ENCODE measurements at regions not wholly inside any gene's neighbourhood (a gene's known extent, or its start where the extent isn't known, plus 50 kb on each side); places are given as distances from the start of the nearest gene placed in this dataset.

- no peaks in the 10 kb centered on the region for H3K27me3 Mint-ChIP-seq (ENCODE audit: low read depth)
- ChIA-PET CTCF (no interaction called here), POLR2A (no interaction called here)
- peaks cover 36% of the 10 kb centered on the region for H3K9me3 Mint-ChIP-seq
- DNase-seq (ENCODE audit: low spot score) (no peak), ATAC-seq (no peak)
- TF ChIP-seq CREM (CRISPR knock-in tag; IDR thresholded peaks at IDR 0.05) = no peak
- TF ChIP-seq, protein P1, sequence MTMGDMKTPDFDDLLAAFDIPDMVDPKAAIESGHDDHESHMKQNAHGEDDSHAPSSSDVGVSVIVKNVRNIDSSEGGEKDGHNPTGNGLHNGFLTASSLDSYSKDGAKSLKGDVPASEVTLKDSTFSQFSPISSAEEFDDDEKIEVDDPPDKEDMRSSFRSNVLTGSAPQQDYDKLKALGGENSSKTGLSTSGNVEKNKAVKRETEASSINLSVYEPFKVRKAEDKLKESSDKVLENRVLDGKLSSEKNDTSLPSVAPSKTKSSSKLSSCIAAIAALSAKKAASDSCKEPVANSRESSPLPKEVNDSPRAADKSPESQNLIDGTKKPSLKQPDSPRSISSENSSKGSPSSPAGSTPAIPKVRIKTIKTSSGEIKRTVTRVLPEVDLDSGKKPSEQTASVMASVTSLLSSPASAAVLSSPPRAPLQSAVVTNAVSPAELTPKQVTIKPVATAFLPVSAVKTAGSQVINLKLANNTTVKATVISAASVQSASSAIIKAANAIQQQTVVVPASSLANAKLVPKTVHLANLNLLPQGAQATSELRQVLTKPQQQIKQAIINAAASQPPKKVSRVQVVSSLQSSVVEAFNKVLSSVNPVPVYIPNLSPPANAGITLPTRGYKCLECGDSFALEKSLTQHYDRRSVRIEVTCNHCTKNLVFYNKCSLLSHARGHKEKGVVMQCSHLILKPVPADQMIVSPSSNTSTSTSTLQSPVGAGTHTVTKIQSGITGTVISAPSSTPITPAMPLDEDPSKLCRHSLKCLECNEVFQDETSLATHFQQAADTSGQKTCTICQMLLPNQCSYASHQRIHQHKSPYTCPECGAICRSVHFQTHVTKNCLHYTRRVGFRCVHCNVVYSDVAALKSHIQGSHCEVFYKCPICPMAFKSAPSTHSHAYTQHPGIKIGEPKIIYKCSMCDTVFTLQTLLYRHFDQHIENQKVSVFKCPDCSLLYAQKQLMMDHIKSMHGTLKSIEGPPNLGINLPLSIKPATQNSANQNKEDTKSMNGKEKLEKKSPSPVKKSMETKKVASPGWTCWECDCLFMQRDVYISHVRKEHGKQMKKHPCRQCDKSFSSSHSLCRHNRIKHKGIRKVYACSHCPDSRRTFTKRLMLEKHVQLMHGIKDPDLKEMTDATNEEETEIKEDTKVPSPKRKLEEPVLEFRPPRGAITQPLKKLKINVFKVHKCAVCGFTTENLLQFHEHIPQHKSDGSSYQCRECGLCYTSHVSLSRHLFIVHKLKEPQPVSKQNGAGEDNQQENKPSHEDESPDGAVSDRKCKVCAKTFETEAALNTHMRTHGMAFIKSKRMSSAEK (CRISPR knock-in tag; IDR thresholded peaks at IDR 0.05; ENCODE audit: borderline replicate concordance) = no peak
- TF ChIP-seq, protein P2, sequence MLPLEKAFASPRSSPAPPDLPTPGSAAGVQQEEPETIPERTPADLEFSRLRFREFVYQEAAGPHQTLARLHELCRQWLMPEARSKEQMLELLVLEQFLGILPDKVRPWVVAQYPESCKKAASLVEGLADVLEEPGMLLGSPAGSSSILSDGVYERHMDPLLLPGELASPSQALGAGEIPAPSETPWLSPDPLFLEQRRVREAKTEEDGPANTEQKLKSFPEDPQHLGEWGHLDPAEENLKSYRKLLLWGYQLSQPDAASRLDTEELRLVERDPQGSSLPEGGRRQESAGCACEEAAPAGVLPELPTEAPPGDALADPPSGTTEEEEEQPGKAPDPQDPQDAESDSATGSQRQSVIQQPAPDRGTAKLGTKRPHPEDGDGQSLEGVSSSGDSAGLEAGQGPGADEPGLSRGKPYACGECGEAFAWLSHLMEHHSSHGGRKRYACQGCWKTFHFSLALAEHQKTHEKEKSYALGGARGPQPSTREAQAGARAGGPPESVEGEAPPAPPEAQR (CRISPR knock-in tag; IDR thresholded peaks at IDR 0.05) = no peak
- TF ChIP-seq ZNF671 (CRISPR knock-in tag; IDR thresholded peaks at IDR 0.05) = no peak
- no peak for TF ChIP-seq RELA (CRISPR knock-in tag; IDR thresholded peaks at IDR 0.05; ENCODE audit: borderline replicate concordance)
- TF ChIP-seq, protein P3, sequence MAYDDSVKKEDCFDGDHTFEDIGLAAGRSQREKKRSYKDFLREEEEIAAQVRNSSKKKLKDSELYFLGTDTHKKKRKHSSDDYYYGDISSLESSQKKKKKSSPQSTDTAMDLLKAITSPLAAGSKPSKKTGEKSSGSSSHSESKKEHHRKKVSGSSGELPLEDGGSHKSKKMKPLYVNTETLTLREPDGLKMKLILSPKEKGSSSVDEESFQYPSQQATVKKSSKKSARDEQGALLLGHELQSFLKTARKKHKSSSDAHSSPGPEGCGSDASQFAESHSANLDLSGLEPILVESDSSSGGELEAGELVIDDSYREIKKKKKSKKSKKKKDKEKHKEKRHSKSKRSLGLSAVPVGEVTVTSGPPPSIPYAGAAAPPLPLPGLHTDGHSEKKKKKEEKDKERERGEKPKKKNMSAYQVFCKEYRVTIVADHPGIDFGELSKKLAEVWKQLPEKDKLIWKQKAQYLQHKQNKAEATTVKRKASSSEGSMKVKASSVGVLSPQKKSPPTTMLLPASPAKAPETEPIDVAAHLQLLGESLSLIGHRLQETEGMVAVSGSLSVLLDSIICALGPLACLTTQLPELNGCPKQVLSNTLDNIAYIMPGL (CRISPR knock-in tag; IDR thresholded peaks at IDR 0.05) = no peak
- TF ChIP-seq, protein P4, sequence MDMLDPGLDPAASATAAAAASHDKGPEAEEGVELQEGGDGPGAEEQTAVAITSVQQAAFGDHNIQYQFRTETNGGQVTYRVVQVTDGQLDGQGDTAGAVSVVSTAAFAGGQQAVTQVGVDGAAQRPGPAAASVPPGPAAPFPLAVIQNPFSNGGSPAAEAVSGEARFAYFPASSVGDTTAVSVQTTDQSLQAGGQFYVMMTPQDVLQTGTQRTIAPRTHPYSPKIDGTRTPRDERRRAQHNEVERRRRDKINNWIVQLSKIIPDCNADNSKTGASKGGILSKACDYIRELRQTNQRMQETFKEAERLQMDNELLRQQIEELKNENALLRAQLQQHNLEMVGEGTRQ (CRISPR knock-in tag; IDR thresholded peaks at IDR 0.05) = no peak
- no peaks in the 10 kb centered on the region for H3K4me1 Mint-ChIP-seq
- H3K27ac Mint-ChIP-seq = no peak overlapping the region
- H3K36me3 Mint-ChIP-seq = peaks cover 24% of the 10 kb centered on the region
- H3K4me3 Mint-ChIP-seq = no peak overlapping the region
These were observed 979.7 kb downstream of the RAPGEF2 start for GRCh38 chr4:160082432-160083207.

DNA sequence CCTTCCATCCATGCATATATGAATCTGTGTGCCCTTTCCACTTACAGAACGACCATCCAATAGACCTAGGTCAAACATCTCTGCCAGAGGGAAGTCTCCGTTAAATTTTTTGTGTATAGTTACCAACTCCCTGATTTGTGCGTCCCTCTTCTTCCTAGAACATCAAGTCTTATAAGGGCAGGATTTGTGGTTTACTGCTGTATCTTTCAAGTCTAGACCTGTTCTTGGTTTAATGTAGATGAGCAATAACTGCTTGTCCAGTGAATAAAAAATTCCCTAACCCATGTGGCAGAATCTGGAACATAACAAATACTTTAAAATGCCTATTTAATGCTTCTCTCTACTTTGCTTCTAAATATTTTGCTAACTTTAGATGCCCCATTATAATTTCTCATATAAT lies 988.8 kb downstream of the RAPGEF2 start:
- Mint-ChIP-seq H3K36me3 (peaks cover 14% of the 10 kb centered on the region), H3K4me3 (no peak overlapping the region), H3K9me3 (peaks cover 32% of the 10 kb centered on the region), H3K27ac (no peak overlapping the region), H3K4me1 (no peaks in the 10 kb centered on the region), H3K27me3 (ENCODE audit: low read depth) (no peaks in the 10 kb centered on the region)
- POLR2A ChIA-PET = no interaction called here
- DNase-seq (ENCODE audit: low spot score) (no peak), ATAC-seq (no peak)
- TF ChIP-seq ATF2 (CRISPR knock-in tag; IDR thresholded peaks at IDR 0.05; ENCODE audit: borderline replicate concordance, low read depth) (no peak), ZNF232 (CRISPR knock-in tag; IDR thresholded peaks at IDR 0.05) (no peak), FOXP1 (CRISPR knock-in tag; IDR thresholded peaks at IDR 0.05; ENCODE audit: borderline replicate concordance) (no peak), ZBTB21 (CRISPR knock-in tag; IDR thresholded peaks at IDR 0.05; ENCODE audit: borderline replicate concordance) (no peak), KAT7 (CRISPR knock-in tag; IDR thresholded peaks at IDR 0.05; ENCODE audit: borderline replicate concordance) (no peak), JAZF1 (CRISPR knock-in tag; IDR thresholded peaks at IDR 0.05) (no peak), GABPB1 (CRISPR knock-in tag; IDR thresholded peaks at IDR 0.05) (no peak), NR3C1 (CRISPR knock-in tag; conservative IDR thresholded peaks at IDR 0.05; ENCODE audit: low read depth) (no peak), NFATC4 (CRISPR knock-in tag; IDR thresholded peaks at IDR 0.05) (no peak), CTCF (IDR thresholded peaks at IDR 0.05) (no peak), SOX15 (CRISPR knock-in tag; IDR thresholded peaks at IDR 0.05) (no peak), SMAD3 (CRISPR knock-in tag; IDR thresholded peaks at IDR 0.05; ENCODE audit: borderline replicate concordance) (no peak), NR2C2 (CRISPR knock-in tag; IDR thresholded peaks at IDR 0.05) (no peak)
- CTCF ChIA-PET = no interaction called here

All from WTC11 (cell line).